IPS DF 4.7 (cell line): ENCODE measurements at regions not wholly inside any gene's neighbourhood (a gene's known extent, or its start where the extent isn't known, plus 50 kb on each side); places are given as distances from the start of the nearest gene placed in this dataset.

Experiments used
- DNase-seq: peaks from one replicate; pipeline ENCODE4 v3.0.0-alpha.2; 2013; ENCODE audit warnings: low spot score; ENCODE audit errors: extremely low read depth

DNA sequence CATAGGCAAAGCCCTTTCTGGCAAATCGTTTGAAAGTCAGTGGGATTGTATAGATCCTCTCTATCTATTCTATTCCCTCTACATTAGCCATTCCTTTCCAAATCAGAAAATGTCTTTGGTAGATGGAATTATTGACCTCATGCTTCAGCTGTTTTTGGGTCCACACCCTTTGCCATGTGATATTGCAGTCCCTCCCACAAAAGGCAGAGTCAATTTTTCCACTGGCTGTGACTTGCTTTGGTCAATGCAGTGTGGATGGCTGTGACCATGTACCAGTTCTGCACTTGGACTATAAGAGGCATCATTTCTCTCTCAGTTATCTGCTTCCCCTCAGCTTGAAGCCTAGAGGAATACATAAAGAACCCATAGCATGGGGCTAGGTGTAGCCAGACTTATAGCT is 332.9 kb downstream of the PTEN start:
- no peak for DNase-seq

DNA sequence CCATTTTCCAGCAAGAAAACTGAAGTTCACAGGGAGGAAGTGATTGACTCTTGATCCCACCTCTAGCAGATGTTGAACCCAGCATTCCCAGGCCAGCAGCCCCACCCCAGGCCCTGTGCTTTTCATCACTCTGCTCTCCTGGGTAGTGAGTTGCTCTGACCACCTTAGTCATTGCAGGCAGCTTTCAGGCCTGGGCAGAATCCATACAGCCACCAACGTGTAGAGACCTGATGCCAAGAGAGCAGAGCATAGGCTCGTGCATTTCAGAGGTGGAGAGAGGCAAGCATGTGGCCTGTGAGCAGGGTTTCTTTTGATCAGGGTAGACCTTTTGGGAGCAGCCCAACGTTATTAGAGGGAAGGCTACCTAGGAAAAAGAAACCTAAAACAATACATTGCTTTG is 334.6 kb downstream of the PTEN start:
- DNase-seq = no peak

DNA sequence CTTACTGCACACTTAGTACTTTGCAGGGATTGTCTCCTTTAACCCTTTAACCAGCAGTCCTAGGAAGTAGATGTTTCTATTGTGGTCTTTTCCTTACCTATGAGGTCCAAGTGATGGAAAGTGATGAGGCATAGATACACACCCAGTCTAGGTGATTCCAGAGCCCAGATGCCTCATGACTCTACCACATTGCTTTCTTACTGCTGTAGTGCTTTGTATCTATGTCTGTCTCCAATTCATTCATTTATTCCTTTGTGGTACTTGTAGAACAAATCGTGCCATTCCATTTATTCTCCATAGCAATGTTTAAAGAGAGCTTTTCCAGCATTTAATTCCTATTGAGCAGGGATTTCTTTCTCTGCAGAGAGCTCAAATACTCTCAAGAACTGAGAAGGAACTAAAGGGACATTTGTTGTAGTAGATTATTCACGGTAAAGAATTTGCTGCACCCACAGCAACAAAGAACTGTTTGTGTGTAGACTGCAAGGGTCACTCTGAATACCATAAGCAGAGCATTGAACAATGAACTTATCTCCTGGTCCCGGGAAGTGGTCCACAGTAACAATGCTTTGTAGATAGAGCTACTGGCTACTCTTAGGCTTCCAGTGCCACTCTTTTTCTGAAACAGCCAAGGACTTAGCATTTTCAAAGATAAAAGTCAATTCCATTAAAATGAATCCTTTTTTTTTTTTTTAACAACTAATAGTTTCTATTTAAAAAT is 337.0 kb downstream of the PTEN start:
- DNase-seq = no peak

DNA sequence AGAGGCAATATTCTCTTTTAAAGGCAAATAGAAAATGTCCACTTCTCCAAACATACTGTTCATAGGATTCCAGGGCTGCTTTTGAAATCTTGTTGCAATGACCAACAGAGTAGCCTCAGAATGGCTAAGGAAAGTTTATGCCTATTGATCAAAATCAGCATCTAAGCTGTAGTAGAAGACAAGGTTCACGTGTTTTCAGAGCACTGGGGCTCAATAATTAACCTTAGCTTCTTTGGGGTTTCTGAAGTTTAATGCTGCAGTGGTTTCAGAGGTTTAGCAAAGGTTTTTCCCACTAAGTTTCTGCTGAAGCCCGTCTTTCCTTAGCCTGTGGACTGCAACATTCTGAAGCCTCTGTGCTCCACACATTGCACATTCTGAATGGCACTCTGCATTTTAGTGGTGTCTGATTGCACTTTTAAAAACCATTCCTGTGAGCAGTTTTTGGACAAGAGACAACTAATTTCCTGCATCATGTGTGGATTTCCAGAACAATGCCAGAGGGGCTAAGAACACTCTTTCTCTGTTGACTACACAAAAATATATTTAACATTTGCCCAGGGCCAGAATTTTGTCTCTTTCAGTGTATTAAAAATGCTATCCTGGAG is 342.5 kb downstream of the PTEN start:
- no peak for DNase-seq

DNA sequence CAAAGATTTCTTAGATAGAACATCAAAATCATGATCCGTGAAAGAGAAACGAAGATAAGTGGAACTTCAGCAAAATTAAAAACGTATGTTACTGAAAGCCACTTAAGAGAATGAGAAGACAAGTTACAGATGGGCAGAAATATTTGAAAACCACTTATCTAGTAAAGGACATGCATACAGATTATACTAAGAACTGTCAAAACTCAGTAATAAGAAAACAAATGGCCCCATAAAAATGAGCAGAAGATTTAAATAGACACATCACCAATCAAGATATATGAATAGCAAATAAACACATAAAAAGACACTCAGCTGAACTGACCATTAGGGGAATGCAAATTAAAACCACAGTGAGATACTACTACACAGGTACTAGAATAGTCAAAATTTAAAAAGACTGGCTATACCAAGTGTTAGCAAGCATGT is 343.7 kb downstream of the PTEN start:
- no peak for DNase-seq

DNA sequence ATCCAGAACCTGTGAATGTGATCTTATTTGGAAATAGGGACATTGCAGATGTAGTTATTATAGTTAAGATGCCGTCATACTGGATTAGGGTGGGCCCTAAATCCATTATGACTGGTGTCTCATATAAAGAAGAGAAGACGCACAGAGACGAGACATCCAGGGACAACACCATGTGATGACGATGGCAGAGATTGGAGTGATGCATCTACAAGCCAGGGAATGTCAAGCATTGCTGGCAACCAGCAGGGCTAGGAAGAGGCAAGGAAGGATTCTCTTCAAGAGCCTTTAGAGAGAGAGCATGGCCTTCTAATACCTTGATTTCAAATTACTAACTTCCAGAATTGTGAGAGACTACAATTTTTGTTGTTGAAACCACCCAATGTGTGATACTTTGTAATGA is 345.8 kb downstream of the PTEN start:
- DNase-seq = no peak

DNA sequence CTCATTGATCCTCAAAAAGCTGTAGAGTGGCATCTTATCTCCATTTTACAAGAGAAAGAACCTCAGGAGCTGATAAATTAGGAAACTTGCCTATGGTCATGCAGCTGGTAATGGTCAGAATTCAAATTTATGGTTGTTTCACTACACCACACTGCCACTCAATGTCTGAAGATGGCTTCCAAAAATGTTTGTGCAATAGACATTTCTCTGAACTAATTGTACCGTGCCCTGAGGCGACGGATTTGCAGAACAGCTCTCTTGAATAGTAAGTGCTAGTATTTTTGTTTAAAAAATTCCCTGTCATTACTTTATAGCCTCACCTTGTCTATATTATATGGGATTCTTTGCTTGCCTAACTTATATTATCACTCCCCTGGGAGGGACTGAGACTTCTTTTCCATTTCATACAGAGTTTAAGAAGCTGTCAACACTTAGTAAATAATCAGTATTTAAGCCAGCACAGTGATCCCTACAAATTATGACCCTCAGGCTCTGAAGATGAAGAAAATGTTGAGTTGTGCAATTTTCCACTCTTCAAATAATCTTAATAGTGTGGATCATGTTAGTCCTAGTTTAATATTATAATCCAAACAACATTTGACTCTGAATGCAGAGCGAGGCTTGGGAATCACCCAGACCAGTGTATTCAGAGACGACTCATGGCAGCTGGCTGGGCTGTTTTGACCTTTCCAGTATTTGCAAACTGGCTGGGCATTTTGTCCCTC is 346.6 kb downstream of the PTEN start:
- no peak for DNase-seq

DNA sequence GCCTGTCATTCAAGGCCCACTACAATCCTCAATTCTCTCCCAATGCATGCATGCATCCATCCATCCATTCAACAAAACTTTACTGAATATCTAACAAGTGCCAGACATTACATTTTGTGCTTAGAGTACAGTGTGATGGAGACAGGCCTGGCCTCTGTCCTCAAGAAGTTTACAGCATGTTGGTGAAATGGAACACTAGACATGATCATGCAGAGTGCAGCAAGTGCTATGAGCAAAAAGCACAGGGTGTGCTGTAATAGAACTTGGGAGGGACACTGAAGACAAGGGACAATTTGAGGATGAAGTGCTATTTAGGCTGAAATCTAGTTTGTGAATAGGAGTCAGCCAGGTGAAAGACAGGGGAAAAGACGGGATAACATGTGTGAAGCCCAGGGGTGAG is 347.8 kb downstream of the PTEN start:
- DNase-seq = no peak

DNA sequence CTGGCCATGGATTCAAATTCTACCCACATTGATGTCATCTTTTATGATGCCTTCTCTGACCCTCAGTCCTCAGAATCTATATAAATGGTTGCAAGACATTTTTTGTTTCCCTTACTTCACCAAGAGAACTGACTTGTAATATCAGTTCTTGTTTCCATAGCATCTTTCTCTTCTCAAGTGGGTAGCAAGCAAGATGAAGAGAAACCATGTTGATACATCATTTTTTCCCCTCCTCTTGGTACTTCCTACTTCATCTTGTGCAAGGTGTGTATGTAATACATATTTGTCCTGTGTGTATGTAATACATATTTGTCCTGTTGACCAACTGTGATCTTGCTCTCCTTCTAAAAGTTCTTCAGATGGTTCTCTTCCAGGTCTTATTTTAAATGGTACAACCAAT is 348.6 kb downstream of the PTEN start:
- DNase-seq = no peak

DNA sequence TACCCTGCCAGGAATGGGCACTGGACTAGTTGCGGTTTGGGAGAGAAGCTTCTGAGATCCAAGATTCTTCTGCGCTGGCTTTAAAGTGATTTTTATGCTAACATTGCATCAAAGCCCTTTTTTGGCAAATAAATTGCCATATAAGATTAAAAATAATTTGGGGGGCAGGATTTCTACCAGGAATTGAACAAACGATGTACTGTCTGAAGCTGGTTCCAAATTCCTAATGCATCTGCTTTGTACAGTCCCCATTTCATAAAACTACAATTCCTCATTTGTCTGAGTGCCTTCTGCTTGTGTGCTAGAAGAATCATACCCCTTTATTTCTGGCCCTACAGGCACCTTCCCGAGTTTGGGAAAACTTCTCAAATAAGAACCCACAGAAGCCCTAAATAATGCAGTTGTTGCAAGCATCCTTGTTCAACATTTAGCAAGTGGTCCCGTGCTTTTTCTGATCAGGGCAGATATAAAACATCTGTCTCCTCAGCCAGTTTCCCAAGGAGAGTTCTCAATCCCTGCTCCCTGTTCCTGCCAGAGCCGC is 349.7 kb downstream of the PTEN start:
- no peak for DNase-seq

DNA sequence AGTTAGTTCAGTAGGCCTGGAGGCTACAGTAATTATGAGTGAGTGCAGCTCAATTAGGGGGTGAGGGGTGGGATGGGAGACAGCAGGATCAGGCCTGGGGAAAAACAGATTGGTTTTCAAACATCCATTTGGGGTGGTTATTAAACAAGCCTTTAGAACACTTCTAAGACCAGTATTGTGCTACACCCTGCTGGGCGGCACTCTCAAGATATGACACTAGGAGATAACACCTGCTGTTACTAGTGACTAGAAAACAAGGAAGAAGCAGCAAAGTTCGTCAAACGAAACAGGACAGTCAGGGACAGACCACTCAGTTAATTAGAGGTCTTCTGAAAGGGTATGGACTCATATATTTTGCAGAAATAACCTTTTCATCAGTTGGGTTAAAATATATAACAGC is 353.6 kb downstream of the PTEN start:
- no peak for DNase-seq

DNA sequence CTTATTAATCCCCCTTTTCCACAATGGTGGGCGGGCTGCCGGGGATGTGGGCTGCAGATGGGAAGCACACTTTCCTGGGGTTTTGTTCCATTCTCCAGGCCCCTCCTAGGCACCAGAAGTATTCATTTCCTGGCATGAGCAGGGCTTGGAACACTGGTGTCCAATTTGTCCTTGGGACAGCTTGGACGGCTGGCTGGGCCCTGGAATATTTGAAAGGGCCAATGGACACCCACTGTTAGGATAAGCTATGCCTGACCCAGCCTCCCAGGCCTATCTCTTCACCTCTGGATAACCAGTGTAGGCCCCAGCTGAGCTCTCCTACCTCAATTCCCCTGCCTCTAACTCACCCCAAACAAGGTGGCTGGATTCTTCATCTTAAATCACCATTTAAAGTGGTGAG is 354.9 kb downstream of the PTEN start:
- DNase-seq = no peak

DNA sequence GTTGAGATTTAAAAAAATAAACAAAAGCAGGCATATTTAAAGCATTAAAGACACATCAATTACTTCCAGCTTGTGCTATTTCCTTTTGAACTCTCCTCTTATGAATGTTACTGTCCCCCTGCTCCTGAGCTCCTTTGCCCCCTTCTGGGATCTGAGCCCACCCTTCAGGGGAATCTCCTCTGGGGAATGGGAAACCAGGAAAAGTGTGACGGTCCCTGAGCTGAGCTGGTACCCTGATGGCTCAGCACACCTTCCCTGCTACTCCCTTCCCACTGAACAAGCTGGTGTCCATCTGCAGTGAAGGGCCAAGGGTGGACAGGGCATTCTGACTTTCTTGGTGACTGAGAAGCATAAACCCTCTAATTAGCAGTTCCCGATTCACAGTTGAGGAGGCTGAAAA is 356.3 kb downstream of the PTEN start:
- no peak for DNase-seq

DNA sequence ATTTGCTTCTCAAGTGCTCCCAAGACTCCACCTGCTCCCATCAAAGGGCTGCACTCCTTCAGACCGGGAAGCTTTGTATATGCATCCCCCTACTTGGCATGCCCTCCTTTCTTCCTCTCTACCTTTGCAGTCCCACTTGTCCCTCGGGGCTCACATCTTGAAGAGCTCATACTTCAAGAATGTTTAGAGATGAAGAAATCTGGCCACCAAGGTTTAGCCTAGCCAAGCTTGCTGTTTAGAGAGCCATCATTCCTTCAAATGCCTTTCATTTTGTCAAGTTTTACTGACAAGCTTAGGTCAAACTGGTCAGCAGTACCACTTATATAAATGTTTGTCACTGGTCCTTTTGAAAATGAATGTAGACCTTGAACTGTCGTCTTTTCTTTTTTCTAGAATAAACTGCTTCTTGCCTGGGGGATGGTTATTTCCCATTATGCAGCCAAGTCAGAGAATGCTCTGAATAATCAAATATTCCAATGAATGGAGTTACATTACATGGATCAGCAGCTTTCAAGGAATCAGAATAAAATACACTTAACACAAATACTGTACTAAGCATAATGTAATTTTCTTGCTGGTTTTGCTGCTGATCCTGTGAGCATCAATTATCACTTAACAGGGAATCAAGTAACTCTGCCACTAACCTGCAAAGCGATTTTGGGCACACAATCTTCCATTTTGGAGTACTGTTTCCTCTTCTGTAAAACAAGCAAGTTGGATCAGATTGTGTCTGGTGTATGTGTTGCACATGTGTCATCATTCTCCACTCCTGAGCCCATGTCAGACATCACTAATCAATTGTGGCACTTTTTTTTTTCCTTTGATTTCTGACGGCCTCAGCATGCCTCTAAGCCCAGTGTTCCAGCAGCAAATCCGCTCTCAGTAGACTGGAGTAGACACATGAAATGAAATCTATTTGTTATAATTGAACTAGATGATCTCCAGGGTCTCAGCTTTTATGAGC is 357.9 kb downstream of the PTEN start:
- DNase-seq = no peak

DNA sequence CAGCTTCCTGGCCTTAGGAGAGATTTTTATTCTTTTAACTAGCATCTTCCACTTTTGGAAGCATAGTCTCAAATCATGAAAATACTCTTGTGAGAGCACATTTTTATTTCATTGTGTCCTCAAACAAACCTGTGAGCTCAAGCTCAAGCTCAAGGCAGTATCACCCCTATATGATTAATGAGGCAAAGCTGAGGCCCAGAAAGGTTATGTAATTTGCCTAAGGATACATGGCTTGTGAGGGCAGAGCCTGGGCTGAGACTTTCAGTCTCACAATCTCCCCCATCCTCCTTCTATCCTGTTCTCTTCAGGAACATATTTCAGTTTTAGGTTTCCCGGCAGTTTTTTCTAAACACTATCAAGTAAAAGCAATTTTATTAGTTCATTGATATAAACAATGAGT is 359.5 kb downstream of the PTEN start:
- DNase-seq = no peak
